Ishikawa (cell line): ENCODE measurements at regions not wholly inside any gene's neighbourhood (a gene's known extent, or its start where the extent isn't known, plus 50 kb on each side); places are given as distances from the start of the nearest gene placed in this dataset.

Experiments
- EGR1 ChIP-seq: IDR thresholded peaks from 2 replicates; pipeline ENCODE4 v1.6.1; 2012
- TAF1 ChIP-seq: IDR thresholded peaks from 2 replicates; pipeline ENCODE4 v1.6.1; 2012; ENCODE audit warnings: low read depth, mild to moderate bottlenecking
- TCF12 ChIP-seq: IDR thresholded peaks from 2 replicates; pipeline ENCODE4 v1.6.1; 2012; ENCODE audit warnings: low read depth
- YY1 ChIP-seq: IDR thresholded peaks from 2 replicates; pipeline ENCODE4 v1.6.1; 2012; ENCODE audit warnings: low read depth

DNA sequence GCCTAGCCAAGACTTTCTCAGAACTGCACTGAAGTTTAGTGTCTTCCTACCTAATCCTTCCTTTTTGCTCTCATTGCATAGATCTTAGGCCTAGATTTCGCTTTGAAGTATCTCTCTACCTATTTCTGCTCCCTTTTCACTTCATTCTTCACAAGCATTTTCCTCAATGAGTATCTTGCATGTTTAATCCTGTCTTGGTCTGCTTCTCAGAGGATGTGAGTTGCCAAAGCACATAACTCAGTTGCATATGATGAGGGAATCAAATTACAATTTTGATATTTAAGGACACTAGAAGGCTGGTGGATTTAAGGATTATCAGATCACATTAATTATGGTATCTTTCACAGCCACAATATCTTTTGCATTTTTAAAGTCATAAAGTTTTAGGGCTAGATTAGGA, 195.5 kb upstream of the DAAM1 start:
- TF ChIP-seq TAF1 (no peak), TCF12 (no peak), EGR1 (no peak), YY1 (no peak)
